ENCODE measurements at regions not wholly inside any gene's neighbourhood (a gene's known extent, or its start where the extent isn't known, plus 50 kb on each side); places are given as distances from the start of the nearest gene placed in this dataset.

DNA sequence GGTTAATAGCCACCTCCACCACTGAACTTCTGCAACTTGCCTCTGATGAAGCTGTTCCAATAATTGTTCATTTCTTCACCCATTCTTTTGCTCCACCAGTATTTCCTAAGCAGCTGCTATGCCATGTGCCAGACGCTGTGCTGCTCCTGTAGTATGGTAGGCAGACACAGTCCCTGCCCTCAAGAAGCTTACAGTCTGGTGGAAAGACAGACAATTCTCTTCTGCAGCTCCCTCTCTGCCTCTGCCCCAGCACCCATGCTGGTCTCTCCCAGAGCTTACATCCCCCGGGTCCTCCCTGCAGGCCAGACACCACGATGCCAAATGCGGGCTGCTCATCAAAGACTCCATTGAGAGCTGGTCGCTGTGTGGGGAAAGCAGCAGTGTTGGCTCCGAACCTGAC lies 111.6 kb upstream of the ESRRB start:
- 79 to 95% (median 90%) methylated on average over 5 to 6 of the region's 6 CpGs for WGBS, 5 donors
- TF ChIP-seq POLR2A (IDR thresholded peaks at IDR 0.05) (no peak), POLR2AphosphoS5 (IDR thresholded peaks at IDR 0.05) (no peak)
- TF ChIP-seq, protein P1, sequence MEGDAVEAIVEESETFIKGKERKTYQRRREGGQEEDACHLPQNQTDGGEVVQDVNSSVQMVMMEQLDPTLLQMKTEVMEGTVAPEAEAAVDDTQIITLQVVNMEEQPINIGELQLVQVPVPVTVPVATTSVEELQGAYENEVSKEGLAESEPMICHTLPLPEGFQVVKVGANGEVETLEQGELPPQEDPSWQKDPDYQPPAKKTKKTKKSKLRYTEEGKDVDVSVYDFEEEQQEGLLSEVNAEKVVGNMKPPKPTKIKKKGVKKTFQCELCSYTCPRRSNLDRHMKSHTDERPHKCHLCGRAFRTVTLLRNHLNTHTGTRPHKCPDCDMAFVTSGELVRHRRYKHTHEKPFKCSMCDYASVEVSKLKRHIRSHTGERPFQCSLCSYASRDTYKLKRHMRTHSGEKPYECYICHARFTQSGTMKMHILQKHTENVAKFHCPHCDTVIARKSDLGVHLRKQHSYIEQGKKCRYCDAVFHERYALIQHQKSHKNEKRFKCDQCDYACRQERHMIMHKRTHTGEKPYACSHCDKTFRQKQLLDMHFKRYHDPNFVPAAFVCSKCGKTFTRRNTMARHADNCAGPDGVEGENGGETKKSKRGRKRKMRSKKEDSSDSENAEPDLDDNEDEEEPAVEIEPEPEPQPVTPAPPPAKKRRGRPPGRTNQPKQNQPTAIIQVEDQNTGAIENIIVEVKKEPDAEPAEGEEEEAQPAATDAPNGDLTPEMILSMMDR (IDR thresholded peaks at IDR 0.05 in 8 of 11, conservative IDR thresholded peaks at IDR 0.05 in 3 of 11) = no peak

DNA sequence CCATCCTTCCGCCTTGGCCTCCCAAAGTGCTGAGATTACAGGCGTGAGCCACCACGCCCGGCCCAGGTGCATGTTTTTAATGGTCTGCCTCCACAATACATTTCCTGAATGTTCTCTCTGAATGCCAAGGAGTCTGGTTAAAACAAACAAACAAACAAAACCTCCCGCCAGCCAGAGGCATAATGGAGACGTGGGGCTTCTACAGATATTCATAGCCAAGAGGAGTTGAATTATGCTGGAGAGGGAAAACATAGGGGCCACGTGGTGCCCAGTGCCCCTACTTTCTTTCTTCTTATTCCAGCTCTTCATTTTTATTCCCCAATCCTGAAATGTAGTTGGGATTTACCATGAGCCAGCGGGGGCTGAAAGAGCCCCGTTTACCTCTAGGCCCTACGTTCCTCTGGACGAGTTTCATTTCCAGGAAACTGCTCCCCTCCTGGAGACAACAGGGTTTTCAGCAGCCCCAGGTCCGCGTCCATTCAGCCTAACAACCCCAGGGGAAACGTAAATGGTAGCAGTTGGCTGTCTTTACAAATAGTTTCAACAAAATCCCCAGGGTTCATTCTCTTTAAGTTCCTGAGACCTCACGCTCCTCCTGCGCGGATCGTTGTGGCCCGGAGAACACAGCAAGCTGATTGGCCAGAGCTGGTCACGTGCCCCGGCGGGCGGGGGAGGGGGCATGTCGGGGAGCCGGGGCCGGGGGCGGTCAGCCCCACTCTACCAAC lies 108.5 kb upstream of the ESRRB start:
- Histone ChIP-seq H3K4me1 (peaks cover 0 to 9% (median 0%) of the 10 kb centered on the region in 6 donors), H3K27ac (no peak overlapping the region), H3K4me3 (peak overlapping the region; percentile 23 to 57 (median 38)), H3K27me3 (replicated peaks in 1 of 7) (peaks cover 0 to 34% (median 0%) of the 10 kb centered on the region in 7 donors), H3K9me3 (no peaks in the 10 kb centered on the region), H3K36me3 (no peaks in the 10 kb centered on the region)
- TF ChIP-seq, protein P1 (IDR thresholded peaks at IDR 0.05 in 8 of 11, conservative IDR thresholded peaks at IDR 0.05 in 3 of 11) = peak in 1 of 11 experiments; percentile 29
- TF ChIP-seq POLR2AphosphoS5 (IDR thresholded peaks at IDR 0.05) (peak in 1 of 3 donors; percentile 47), POLR2A (IDR thresholded peaks at IDR 0.05) (no peak)
- intact Hi-C loops (cut with DNase I; ENCODE audit: low total_unique reads) = no loop called here
- 23 to 44% (median 27%) methylated on average over 27 of the region's 27 CpGs for WGBS, 5 donors
- no peak for DNase-seq

More for the DNA sequence above, 111.6 kb upstream of the ESRRB start:
- DNase-seq = no peak
- intact Hi-C loops (cut with DNase I; ENCODE audit: low total_unique reads) = no loop called here
- Histone ChIP-seq H3K9me3 (no peaks in the 10 kb centered on the region), H3K27me3 (replicated peaks in 1 of 7) (peaks cover 0 to 18% (median 0%) of the 10 kb centered on the region in 7 donors), H3K36me3 (no peaks in the 10 kb centered on the region), H3K4me1 (peaks cover 0 to 9% (median 0%) of the 10 kb centered on the region in 6 donors), H3K27ac (no peak overlapping the region), H3K4me3 (no peak overlapping the region)

DNA sequence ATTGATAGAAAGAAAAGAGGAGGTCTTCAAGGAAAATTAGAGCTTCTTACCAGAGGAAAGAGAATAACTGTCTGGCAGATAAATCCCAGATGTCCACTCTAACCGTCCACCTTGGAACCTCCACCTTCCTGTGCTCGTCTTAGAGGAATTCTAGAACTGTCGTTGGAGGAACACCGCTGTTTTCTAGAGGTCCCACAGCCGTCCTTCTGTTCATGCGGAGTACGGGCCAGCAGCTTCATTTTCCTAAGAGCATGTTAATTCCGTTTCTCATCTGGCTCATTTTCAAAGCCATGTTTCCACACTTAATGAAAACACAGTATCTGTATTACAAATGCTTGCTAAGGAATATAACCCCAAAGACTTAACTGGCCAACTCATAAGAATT lies 107.9 kb upstream of the ESRRB start:
- 30 to 48% (median 36%) methylated on average over 8 of the region's 8 CpGs for WGBS, 5 donors
- H3K27ac ChIP-seq = no peak overlapping the region

DNA sequence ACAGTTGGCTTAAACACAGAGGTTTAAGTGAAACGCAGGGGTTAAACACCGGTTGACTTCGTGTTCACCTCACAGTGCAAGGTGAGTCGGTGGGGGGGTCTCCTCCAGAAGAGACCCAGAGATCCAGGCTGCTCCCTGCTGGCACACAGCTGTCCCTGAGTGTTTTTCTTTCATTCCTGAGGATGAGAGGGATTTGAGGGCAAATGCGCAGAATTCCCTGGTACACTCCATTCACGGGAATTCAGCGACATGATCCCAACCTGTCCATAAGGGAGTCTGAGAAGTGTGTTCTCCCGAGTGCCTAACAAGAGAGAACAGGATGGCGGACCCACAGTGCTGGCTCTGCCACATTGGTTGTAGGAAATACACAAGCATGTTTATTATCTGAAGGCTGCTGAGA lies 107.2 kb upstream of the ESRRB start:
- TF ChIP-seq, protein P1 (IDR thresholded peaks at IDR 0.05 in 8 of 11, conservative IDR thresholded peaks at IDR 0.05 in 3 of 11) = no peak
- no peak for TF ChIP-seq POLR2A (IDR thresholded peaks at IDR 0.05)
- TF ChIP-seq POLR2AphosphoS5 (IDR thresholded peaks at IDR 0.05) = no peak
- 73 to 87% (median 85%) methylated on average over 9 of the region's 9 CpGs for WGBS, 5 donors
- intact Hi-C loops (cut with DNase I; ENCODE audit: low total_unique reads) = no loop called here

More for the DNA sequence above, 107.9 kb upstream of the ESRRB start:
- TF ChIP-seq POLR2A (IDR thresholded peaks at IDR 0.05) (no peak), POLR2AphosphoS5 (IDR thresholded peaks at IDR 0.05) (no peak)
- TF ChIP-seq, protein P1 (IDR thresholded peaks at IDR 0.05 in 8 of 11, conservative IDR thresholded peaks at IDR 0.05 in 3 of 11) = no peak
- intact Hi-C loops (cut with DNase I; ENCODE audit: low total_unique reads) = no loop called here
- H3K9me3 ChIP-seq = no peaks in the 10 kb centered on the region
- peak overlapping the region; percentile 23 to 57 (median 38) for H3K4me3 ChIP-seq
- no peak for DNase-seq
- peaks cover 0 to 34% (median 0%) of the 10 kb centered on the region in 7 donors for H3K27me3 ChIP-seq (replicated peaks in 1 of 7)
- H3K4me1 ChIP-seq = peaks cover 0 to 9% (median 0%) of the 10 kb centered on the region in 6 donors
- H3K36me3 ChIP-seq = no peaks in the 10 kb centered on the region

More for the DNA sequence above, 107.2 kb upstream of the ESRRB start:
- peaks cover 0 to 34% (median 0%) of the 10 kb centered on the region in 7 donors for H3K27me3 ChIP-seq (replicated peaks in 1 of 7)
- no peak overlapping the region for H3K4me3 ChIP-seq
- no peaks in the 10 kb centered on the region for H3K36me3 ChIP-seq
- no peak for DNase-seq
- no peak overlapping the region for H3K27ac ChIP-seq
- peaks cover 0 to 9% (median 0%) of the 10 kb centered on the region in 6 donors for H3K4me1 ChIP-seq
- H3K9me3 ChIP-seq = no peaks in the 10 kb centered on the region

All from spleen (tissue), 11 donors.